ENCODE measurements at regions not wholly inside any gene's neighbourhood (a gene's known extent, or its start where the extent isn't known, plus 50 kb on each side); places are given as distances from the start of the nearest gene placed in this dataset.

DNA sequence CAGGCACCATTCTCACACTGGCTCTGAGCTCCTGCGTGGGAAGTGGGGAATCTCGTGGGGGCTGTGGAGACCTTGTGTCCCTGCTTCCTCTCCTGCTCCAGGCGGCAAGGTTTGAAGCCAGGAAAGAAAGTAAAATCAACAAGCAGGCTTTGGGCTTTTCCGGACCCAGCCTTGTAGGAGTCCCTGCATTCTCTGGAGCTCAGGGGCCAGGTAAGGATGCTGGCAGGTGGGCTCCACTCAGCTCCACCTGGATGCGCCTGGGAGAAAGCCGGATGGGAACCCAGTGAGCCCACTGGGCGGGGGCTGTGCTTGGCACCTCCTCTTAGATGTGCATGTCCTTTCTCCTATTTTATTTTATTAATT, 362.5 kb downstream of the SEC14L1 start:
- no peak for TF ChIP-seq POLR2A (IDR thresholded peaks at IDR 0.05; ENCODE audit: low read depth, low read length)
- no peak for TF ChIP-seq POLR2AphosphoS5 (IDR thresholded peaks at IDR 0.05; ENCODE audit: low read depth, low read length)
- no peak for TF ChIP-seq SPI1 (IDR thresholded peaks at IDR 0.05; ENCODE audit: low read depth, low read length)
- TF ChIP-seq TAF1 (IDR thresholded peaks at IDR 0.05; ENCODE audit: low read depth, low read length), result no peak
